ENCODE measurements at regions not wholly inside any gene's neighbourhood (a gene's known extent, or its start where the extent isn't known, plus 50 kb on each side); places are given as distances from the start of the nearest gene placed in this dataset.

- H3K9me3 Mint-ChIP-seq: no peaks in the 10 kb centered on the region
- H3K36me3 Mint-ChIP-seq: no peaks in the 10 kb centered on the region
- H3K27ac Mint-ChIP-seq: no peak overlapping the region
- H3K4me1 Mint-ChIP-seq: peaks cover 21% of the 10 kb centered on the region
- H3K27me3 Mint-ChIP-seq (ENCODE audit: low read depth): peaks cover 6% of the 10 kb centered on the region
- no peak for DNase-seq (ENCODE audit: low spot score in 2 of 2, unreplicated experiment in 2 of 2)
- H3K4me3 Mint-ChIP-seq: no peak overlapping the region
- no peak for TF ChIP-seq CTCF (IDR thresholded peaks at IDR 0.05; ENCODE audit: unreplicated experiment)
These were observed 136.2 kb upstream of the CTBP2 start for GRCh38 chr10:125296598-125296997.

DNA sequence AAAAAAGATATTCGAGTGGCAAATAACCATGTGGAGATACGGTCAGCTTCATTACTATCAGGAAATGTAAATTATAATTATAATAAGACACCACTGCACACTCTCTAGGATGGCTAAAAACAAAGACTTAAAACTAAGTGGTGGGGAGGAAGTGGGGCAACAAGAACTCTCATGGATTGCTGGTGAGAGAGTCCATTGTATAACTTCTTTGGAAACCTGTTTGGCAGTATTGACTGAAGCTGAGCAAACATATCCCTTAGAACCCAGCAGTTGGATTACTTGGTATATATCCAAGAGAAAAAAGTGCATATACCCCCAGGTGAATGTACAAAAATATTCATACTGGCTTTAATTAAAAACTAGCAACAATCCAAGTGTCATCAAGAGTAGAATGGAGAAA is 133.7 kb upstream of the CTBP2 start:
- Mint-ChIP-seq H3K4me3 (no peak overlapping the region), H3K9me3 (peaks cover 4% of the 10 kb centered on the region), H3K4me1 (peaks cover under 1% of the 10 kb centered on the region), H3K27me3 (ENCODE audit: low read depth) (peaks cover 10% of the 10 kb centered on the region), H3K36me3 (no peaks in the 10 kb centered on the region), H3K27ac (no peak overlapping the region)
- no peak for TF ChIP-seq CTCF (IDR thresholded peaks at IDR 0.05; ENCODE audit: unreplicated experiment)
- no peak for DNase-seq (ENCODE audit: low spot score in 2 of 2, unreplicated experiment in 2 of 2)

DNA sequence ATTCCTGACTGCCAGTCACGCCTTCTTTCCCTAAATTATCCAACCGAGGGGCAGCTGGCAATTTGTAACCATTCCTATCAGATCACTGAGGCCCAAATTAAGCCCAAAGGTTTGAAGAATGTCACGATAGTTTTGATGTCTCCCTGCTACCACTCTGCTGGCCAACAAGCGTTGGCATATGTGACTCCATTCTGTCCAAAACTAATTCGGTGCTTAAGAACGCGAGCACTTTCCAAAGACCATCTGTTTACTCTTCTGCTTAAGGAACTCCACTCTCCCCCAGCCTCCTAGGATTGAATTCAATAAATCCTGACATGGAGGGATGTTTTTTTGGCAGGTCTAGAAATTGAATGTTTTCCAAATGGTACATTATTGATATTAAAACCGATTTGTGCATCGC is 131.5 kb upstream of the CTBP2 start:
- Mint-ChIP-seq H3K27ac (no peak overlapping the region), H3K4me1 (no peaks in the 10 kb centered on the region), H3K36me3 (no peaks in the 10 kb centered on the region), H3K27me3 (ENCODE audit: low read depth) (peaks cover 10% of the 10 kb centered on the region), H3K9me3 (peaks cover 20% of the 10 kb centered on the region), H3K4me3 (no peak overlapping the region)
- no peak for TF ChIP-seq CTCF (IDR thresholded peaks at IDR 0.05; ENCODE audit: unreplicated experiment)
- DNase-seq (ENCODE audit: low spot score in 2 of 2, unreplicated experiment in 2 of 2): no peak

DNA sequence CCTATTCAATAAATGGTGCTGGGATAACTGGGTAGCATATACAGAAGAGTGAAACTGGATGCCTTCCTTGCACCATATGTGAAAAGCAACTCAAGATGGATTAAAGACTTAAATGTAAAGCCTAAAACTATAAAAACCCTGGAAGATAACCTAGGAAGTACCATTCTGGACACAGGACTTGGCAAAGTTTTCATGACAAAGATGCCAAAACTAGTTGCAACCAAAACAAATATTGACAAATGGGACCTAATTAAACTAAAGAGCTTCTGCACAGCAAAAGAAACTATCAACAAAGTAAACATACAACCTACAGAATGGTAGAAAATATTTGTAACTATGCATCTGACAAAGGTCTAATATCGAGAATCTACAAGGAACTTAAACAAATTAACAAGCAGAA is 129.1 kb upstream of the CTBP2 start:
- H3K36me3 Mint-ChIP-seq: no peaks in the 10 kb centered on the region
- peaks cover 5% of the 10 kb centered on the region for H3K4me1 Mint-ChIP-seq
- peaks cover 11% of the 10 kb centered on the region for H3K27me3 Mint-ChIP-seq (ENCODE audit: low read depth)
- DNase-seq (ENCODE audit: low spot score in 2 of 2, unreplicated experiment in 2 of 2): no peak
- TF ChIP-seq CTCF (IDR thresholded peaks at IDR 0.05; ENCODE audit: unreplicated experiment): no peak
- no peak overlapping the region for H3K27ac Mint-ChIP-seq
- peaks cover 20% of the 10 kb centered on the region for H3K9me3 Mint-ChIP-seq
- H3K4me3 Mint-ChIP-seq: no peak overlapping the region

GRCh38 chr10:125284875-125285597 is 124.7 kb upstream of the CTBP2 start:
- Mint-ChIP-seq H3K27me3 (ENCODE audit: low read depth) (peaks cover 3% of the 10 kb centered on the region), H3K36me3 (no peaks in the 10 kb centered on the region), H3K4me1 (peaks cover 21% of the 10 kb centered on the region), H3K27ac (no peak overlapping the region), H3K9me3 (peaks cover 20% of the 10 kb centered on the region), H3K4me3 (no peak overlapping the region)
- TF ChIP-seq CTCF (IDR thresholded peaks at IDR 0.05; ENCODE audit: unreplicated experiment): no peak
- DNase-seq (ENCODE audit: low spot score in 2 of 2, unreplicated experiment in 2 of 2): no peak

Data from mesothelial cell of epicardium (in vitro differentiated cells).